K562 (cell line): ENCODE measurements at regions not wholly inside any gene's neighbourhood (a gene's known extent, or its start where the extent isn't known, plus 50 kb on each side); places are given as distances from the start of the nearest gene placed in this dataset.

Experiments
- ATAC-seq: fragments of 200-7000 bp; cut with Tn5 transposase; 3 replicates; pipeline ENCODE4 v1.9.1; 2020; ENCODE audit warnings: moderate library complexity
- BruUV-seq: library from RNA; stranded (reverse); fragments of 400-500 nt; replicated peaks from 2 replicates; lab custom pipeline; 2021; lab: Mats Ljungman, UMichigan
- CTCF ChIA-PET: fragments of 300-600 bp; formaldehyde crosslinking; extraction: SDS; loops from one replicate; lab custom pipeline; 2021; ENCODE audit warnings: low intra/inter-chr PET ratio; lab: Yijun Ruan, JAX
- POLR2A ChIA-PET: fragments of 300-600, 350-650 bp; sonication (Branson Sonifier 250); formaldehyde crosslinking; extraction: SDS; loops from one replicate; lab custom pipeline; 2021; ENCODE audit warnings: antibody characterized with exemption, inconsistent platforms; lab: Yijun Ruan, JAX
- DNase-seq, 4 experiments: peaks; one replicate each; pipeline versions ENCODE4 v3.0.0 to v3.0.0-alpha.2; 2011 to 2018; ENCODE audit warnings: low spot score in 3 of 4, mixed read lengths in 3 of 4; ENCODE audit errors: extremely low read depth in 1 of 4
- FAIRE-seq: peaks from 2 replicates; lab custom pipeline; 2011; peaks lifted over from hg19 to GRCh38; lab: Jason Lieb, UNC
- H2AFZ ChIP-seq: 2 replicates; pipeline ENCODE4 v1.6.0; 2011; ENCODE audit warnings: low read depth, low read length, control low read depth, inconsistent platforms
- H3K27ac ChIP-seq: fragments of 200-600 bp; 3 replicates; pipeline ENCODE4 v1.8.0; 2011; ENCODE audit warnings: low read depth, mild to moderate bottlenecking, control low read depth, inconsistent platforms, low read length, moderate library complexity, mixed read lengths; ENCODE audit errors: extremely low read depth
- H3K27me3 ChIP-seq, 2 experiments: fragments of 300-600 bp in 1 of 2; 2 replicates in 1 of 2; 3 replicates in 1 of 2; pipeline versions ENCODE4 v1.6.0 to v1.8.0; 2011; ENCODE audit warnings: inconsistent platforms in 2 of 2, low read length in 2 of 2, mild to moderate bottlenecking in 1 of 2, mixed read lengths in 1 of 2, moderate library complexity in 1 of 2; ENCODE audit not compliant: control insufficient read depth in 2 of 2, insufficient read depth in 2 of 2
- H3K36me3 ChIP-seq: fragments of 300-600 bp; 3 replicates; pipeline ENCODE4 v1.8.0; 2011; ENCODE audit warnings: mild to moderate bottlenecking, low read length, inconsistent platforms; ENCODE audit not compliant: control insufficient read depth, insufficient read depth
- H3K4me1 ChIP-seq, 2 experiments: fragments of 200-600 bp in 1 of 2; replicated peaks in 1 of 2; 2 replicates in 1 of 2; 3 replicates in 1 of 2; pipeline versions ENCODE4 v1.5.1 to v1.8.0; 2011; ENCODE audit warnings: inconsistent platforms in 2 of 2, low read length in 2 of 2, mild to moderate bottlenecking in 1 of 2, mixed read lengths in 1 of 2, moderate library complexity in 1 of 2; ENCODE audit not compliant: control insufficient read depth in 2 of 2, insufficient read depth in 2 of 2
- H3K4me2 ChIP-seq: 2 replicates; pipeline ENCODE4 v1.6.1; 2011; ENCODE audit warnings: low read length, control low read depth, inconsistent platforms, mixed read lengths; ENCODE audit not compliant: insufficient read depth
- H3K4me3 ChIP-seq: fragments of 200-600 bp; sonication (generic), shearing (Covaris generic); 2 replicates; pipeline ENCODE4 v1.5.1; 2016; ENCODE audit warnings: control low read depth, inconsistent platforms
- H3K79me2 ChIP-seq: fragments of 200-600 bp; 3 replicates; pipeline ENCODE4 v1.8.0; 2011; ENCODE audit warnings: low read length, inconsistent platforms; ENCODE audit not compliant: control insufficient read depth, insufficient read depth
- H3K9ac ChIP-seq, 2 experiments: 2 replicates each; pipeline versions ENCODE4 v1.6.0 to v1.6.1; 2011; ENCODE audit warnings: low read depth in 2 of 2, low read length in 2 of 2, control low read depth in 1 of 2, inconsistent platforms in 1 of 2, mild to moderate bottlenecking in 1 of 2, mixed read lengths in 1 of 2; ENCODE audit not compliant: insufficient read depth in 1 of 2
- H3K9me1 ChIP-seq: one replicate; pipeline ENCODE4 v1.6.0; 2011; ENCODE audit warnings: inconsistent platforms, mild to moderate bottlenecking, low read length, moderate library complexity; ENCODE audit not compliant: control insufficient read depth, insufficient read depth
- H3K9me3 ChIP-seq: replicated peaks from 2 replicates; pipeline ENCODE4 v1.5.1; 2011; ENCODE audit warnings: low read depth, low read length, inconsistent platforms; ENCODE audit not compliant: control insufficient read depth, insufficient read depth
- H4K20me1 ChIP-seq: replicated peaks from 2 replicates; pipeline ENCODE4 v1.6.1; 2011; ENCODE audit warnings: low read length, inconsistent platforms, mixed read lengths; ENCODE audit not compliant: control insufficient read depth, insufficient read depth
- ATF1 ChIP-seq, 2 experiments: fragments of 450-650 bp in 1 of 2; IDR thresholded peaks; 2 replicates each; pipeline ENCODE4 v1.6.1; 2016; ENCODE audit warnings: missing compliant biosample characterization in 1 of 2, missing genetic modification characterization in 1 of 2
- EZH2 ChIP-seq: IDR thresholded peaks from 2 replicates; pipeline ENCODE4 v1.6.1; 2012; ENCODE audit warnings: low read depth, mild to moderate bottlenecking, inconsistent platforms, low read length, borderline replicate concordance
- NCOA1 ChIP-seq: fragments of 450-650 bp; IDR thresholded peaks from 2 replicates; pipeline ENCODE4 v1.6.1; 2016; ENCODE audit warnings: low read depth
- NFXL1 ChIP-seq: fragments of 450-650 bp; formaldehyde crosslinking; IDR thresholded peaks from 2 replicates; pipeline ENCODE4 v1.4.0; 2021; ENCODE audit warnings: mild to moderate bottlenecking
- PKNOX1 ChIP-seq: fragments of 450-650 bp; IDR thresholded peaks from 2 replicates; pipeline ENCODE4 v1.6.1; 2016
- SIN3A ChIP-seq, 2 experiments: fragments of 150-350 bp in 1 of 2; IDR thresholded peaks; 2 replicates each; pipeline ENCODE4 v1.6.1; 2011 to 2016; ENCODE audit warnings: borderline replicate concordance in 2 of 2, low read depth in 2 of 2, low read length in 2 of 2, mild to moderate bottlenecking in 2 of 2, moderate library complexity in 2 of 2; ENCODE audit not compliant: control insufficient read depth in 1 of 2
- TOE1 ChIP-seq, 2 experiments: fragments of 450-650 bp in 1 of 2; sonication (generic) in 1 of 2; formaldehyde crosslinking in 1 of 2; IDR thresholded peaks; 2 replicates each; pipeline versions ENCODE4 v1.7.1 to v1.8.0; 2016 to 2022; ENCODE audit warnings: borderline replicate concordance in 2 of 2, mild to moderate bottlenecking in 2 of 2, antibody characterized with exemption in 1 of 2, inconsistent platforms in 1 of 2, low read depth in 1 of 2, missing genetic modification reagents in 1 of 2, moderate library complexity in 1 of 2
- WGBS: fragments of 100-300 bp; shearing (Covaris generic); methylation state at CpG from one replicate; pipeline ENCODE4 v1.1.6; 2016; ENCODE audit warnings: low coverage, mixed read lengths; ENCODE audit not compliant: insufficient coverage; ENCODE audit errors: missing lambda C conversion rate; 5-methylcytosine and 5-hydroxymethylcytosine counted together
- in situ Hi-C: fragments of 300-500 bp; cut with MboI; formaldehyde crosslinking; loops from 4 replicates; pipeline ENCODE4 v1.15.0; 2018; ENCODE audit warnings: inconsistent platforms, mixed read lengths
- intact Hi-C: fragments of 100-400 bp; cut with micrococcal nuclease; formaldehyde crosslinking; loops from 2 replicates; pipeline ENCODE4 v1.14.2; 2022
- TF ChIP-seq, protein P1 (sequence below): fragments of 250-450 bp; sonication (Bioruptor Pico); IDR thresholded peaks from 2 replicates; pipeline ENCODE4 v1.4.0; 2020; ENCODE audit warnings: mild to moderate bottlenecking
- TF ChIP-seq, protein P2 (sequence below): fragments of 250-450 bp; sonication (Bioruptor Pico); IDR thresholded peaks from 2 replicates; pipeline ENCODE4 v1.4.0; 2020; ENCODE audit warnings: borderline replicate concordance

DNA sequence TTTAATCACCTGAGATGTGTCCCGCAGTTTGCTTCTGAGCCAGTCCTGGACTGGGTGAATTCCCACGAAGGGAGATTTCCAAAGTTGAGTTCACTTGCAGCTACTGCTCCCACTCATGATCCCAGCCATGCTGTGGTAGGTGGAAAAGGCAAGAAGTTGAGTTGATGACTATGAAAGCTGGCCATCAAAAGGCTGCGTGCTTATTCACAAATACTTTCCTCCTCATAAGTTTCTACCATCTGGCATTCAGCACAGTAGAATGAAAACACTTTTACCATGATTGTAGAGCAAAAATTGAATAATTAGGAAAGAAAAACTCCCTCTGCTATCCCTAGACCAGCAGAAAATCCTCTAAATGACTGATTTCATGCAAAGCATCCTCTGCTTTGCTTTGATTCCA, 281.8 kb downstream of the INHBA start:
- Histone ChIP-seq H3K27me3 (no peaks in the 10 kb centered on the region), H3K36me3 (no peaks in the 10 kb centered on the region), H3K9ac (no peak overlapping the region), H2AFZ (no peak overlapping the region), H3K4me3 (no peak overlapping the region), H3K9me3 (no peaks in the 10 kb centered on the region), H3K9me1 (no peaks in the 10 kb centered on the region), H4K20me1 (no peaks in the 10 kb centered on the region), H3K27ac (no peak overlapping the region), H3K4me2 (no peak overlapping the region), H3K79me2 (no peaks in the 10 kb centered on the region), H3K4me1 (no peaks in the 10 kb centered on the region)
- CTCF ChIA-PET: no interaction called here
- POLR2A ChIA-PET: no interaction called here
- no TSS peak for BruUV-seq
- 3% methylated on average over 3 of the region's 3 CpGs for WGBS
- intact Hi-C loops (no loop called here), in situ Hi-C loops (no loop called here)
- ATAC-seq (no peak), DNase-seq (no peak), FAIRE-seq (no peak)
- TF ChIP-seq ATF1 (CRISPR knock-in tag; IDR thresholded peaks at IDR 0.05): no peak
- TF ChIP-seq ATF1 (tag; IDR thresholded peaks at IDR 0.05): no peak

DNA sequence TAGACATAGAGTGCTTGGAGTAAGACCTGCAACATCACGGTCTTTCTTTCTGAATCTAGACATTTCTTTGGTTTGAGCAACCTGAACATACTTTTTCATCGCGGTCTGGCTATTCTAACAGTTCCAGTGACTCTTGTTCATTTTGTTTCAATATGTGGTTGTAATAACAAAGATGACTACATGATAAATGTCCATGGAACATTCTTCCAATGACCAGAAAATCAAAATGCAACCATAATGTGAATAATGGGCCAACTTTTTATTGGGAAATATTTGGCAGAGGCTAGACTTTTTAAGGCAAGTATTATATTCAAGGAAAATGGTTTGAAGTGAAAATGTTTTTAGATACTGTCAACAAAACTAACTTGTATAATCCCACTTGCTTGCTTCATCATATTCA, 282.5 kb downstream of the INHBA start:
- CTCF ChIA-PET: no interaction called here
- DNase-seq (no peak), ATAC-seq (no peak), FAIRE-seq (no peak)
- Histone ChIP-seq H3K36me3 (no peaks in the 10 kb centered on the region), H3K27me3 (no peaks in the 10 kb centered on the region), H3K4me2 (no peak overlapping the region), H4K20me1 (no peaks in the 10 kb centered on the region), H3K79me2 (no peaks in the 10 kb centered on the region), H3K4me1 (no peaks in the 10 kb centered on the region), H3K9me3 (no peaks in the 10 kb centered on the region), H3K27ac (no peak overlapping the region), H3K9ac (no peak overlapping the region), H3K4me3 (no peak overlapping the region), H2AFZ (no peak overlapping the region), H3K9me1 (no peaks in the 10 kb centered on the region)
- in situ Hi-C loops (no loop called here), intact Hi-C loops (no loop called here)
- POLR2A ChIA-PET: no interaction called here
- BruUV-seq: no TSS peak
- 2% methylated on average over 3 of the region's 3 CpGs for WGBS
- TF ChIP-seq NFXL1 (CRISPR knock-in tag) (no peak), PKNOX1 (no peak), SIN3A (IDR thresholded peaks at IDR 0.05; ENCODE audit: borderline replicate concordance in 2 of 2, control insufficient read depth in 1 of 2, low read depth in 2 of 2, low read length in 2 of 2) (no peak), TOE1 (IDR thresholded peaks at IDR 0.05; ENCODE audit: borderline replicate concordance) (no peak), TOE1 (CRISPR knock-in tag; IDR thresholded peaks at IDR 0.05; ENCODE audit: borderline replicate concordance, low read depth) (no peak), EZH2 (no peak), NCOA1 (no peak)
- TF ChIP-seq, protein P1, sequence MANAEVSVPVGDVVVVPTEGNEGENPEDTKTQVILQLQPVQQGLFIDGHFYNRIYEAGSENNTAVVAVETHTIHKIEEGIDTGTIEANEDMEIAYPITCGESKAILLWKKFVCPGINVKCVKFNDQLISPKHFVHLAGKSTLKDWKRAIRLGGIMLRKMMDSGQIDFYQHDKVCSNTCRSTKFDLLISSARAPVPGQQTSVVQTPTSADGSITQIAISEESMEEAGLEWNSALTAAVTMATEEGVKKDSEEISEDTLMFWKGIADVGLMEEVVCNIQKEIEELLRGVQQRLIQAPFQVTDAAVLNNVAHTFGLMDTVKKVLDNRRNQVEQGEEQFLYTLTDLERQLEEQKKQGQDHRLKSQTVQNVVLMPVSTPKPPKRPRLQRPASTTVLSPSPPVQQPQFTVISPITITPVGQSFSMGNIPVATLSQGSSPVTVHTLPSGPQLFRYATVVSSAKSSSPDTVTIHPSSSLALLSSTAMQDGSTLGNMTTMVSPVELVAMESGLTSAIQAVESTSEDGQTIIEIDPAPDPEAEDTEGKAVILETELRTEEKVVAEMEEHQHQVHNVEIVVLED (CRISPR knock-in tag): no peak
- TF ChIP-seq, protein P2, sequence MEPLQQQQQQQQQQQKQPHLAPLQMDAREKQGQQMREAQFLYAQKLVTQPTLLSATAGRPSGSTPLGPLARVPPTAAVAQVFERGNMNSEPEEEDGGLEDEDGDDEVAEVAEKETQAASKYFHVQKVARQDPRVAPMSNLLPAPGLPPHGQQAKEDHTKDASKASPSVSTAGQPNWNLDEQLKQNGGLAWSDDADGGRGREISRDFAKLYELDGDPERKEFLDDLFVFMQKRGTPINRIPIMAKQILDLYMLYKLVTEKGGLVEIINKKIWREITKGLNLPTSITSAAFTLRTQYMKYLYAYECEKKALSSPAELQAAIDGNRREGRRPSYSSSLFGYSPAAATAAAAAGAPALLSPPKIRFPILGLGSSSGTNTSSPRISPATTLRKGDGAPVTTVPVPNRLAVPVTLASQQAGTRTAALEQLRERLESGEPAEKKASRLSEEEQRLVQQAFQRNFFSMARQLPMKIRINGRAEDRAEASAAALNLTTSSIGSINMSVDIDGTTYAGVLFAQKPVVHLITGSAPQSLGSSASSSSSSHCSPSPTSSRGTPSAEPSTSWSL (CRISPR knock-in tag): no peak
